GM03348 (cell line): ENCODE measurements at regions not wholly inside any gene's neighbourhood (a gene's known extent, or its start where the extent isn't known, plus 50 kb on each side); places are given as distances from the start of the nearest gene placed in this dataset.
"Not testable (repeated sequence)": the region's sequence is repeated elsewhere in the genome, so short reads cannot be mapped to it uniquely, and the experiment has no call there.

Source experiments
- DNase-seq: peaks from one replicate; pipeline ENCODE4 v3.0.0; 2012; ENCODE audit warnings: low spot score

GRCh38 chrX:84611843-84612636 is 109.8 kb upstream of the HDX start:
- DNase-seq, result no peak

- DNase-seq, result no peak
These were observed 132.0 kb upstream of the HDX start for GRCh38 chrX:84634201-84634782.

GRCh38 chrX:84666086-84666485 is 163.8 kb upstream of the HDX start:
- no peak for DNase-seq

GRCh38 chrX:84690228-84690627 is 188.0 kb upstream of the HDX start:
- no peak for DNase-seq

GRCh38 chrX:84709987-84710386 is 207.7 kb upstream of the HDX start:
- DNase-seq, result no peak

- no peak for DNase-seq
These were observed 208.4 kb upstream of the HDX start for GRCh38 chrX:84710611-84711010.

GRCh38 chrX:84712621-84713020 is 210.4 kb upstream of the HDX start:
- no peak for DNase-seq

GRCh38 chrX:84715315-84715714 is 213.1 kb upstream of the HDX start:
- DNase-seq, result no peak

- DNase-seq, result no peak
These were observed 215.1 kb upstream of the HDX start for GRCh38 chrX:84717343-84717742.

- DNase-seq, result no peak
These were observed 219.2 kb upstream of the HDX start for GRCh38 chrX:84721416-84721815.

- no peak for DNase-seq
These were observed 222.3 kb upstream of the HDX start for GRCh38 chrX:84724576-84724975.

GRCh38 chrX:84729408-84729807 is 227.2 kb upstream of the HDX start:
- no peak for DNase-seq

GRCh38 chrX:84729809-84730208 is 227.6 kb upstream of the HDX start:
- peak; percentile 45 for DNase-seq

- DNase-seq, result no peak
These were observed 232.8 kb upstream of the HDX start for GRCh38 chrX:84735025-84735424.

- DNase-seq, result peak; percentile 21
These were observed 235.2 kb upstream of the HDX start for GRCh38 chrX:84737471-84737871.

- DNase-seq, result no peak
These were observed 245.3 kb upstream of the HDX start for GRCh38 chrX:84747516-84747915.

GRCh38 chrX:84748965-84749656 is 246.9 kb upstream of the HDX start:
- DNase-seq, result no peak

GRCh38 chrX:84760560-84760959 is 243.1 kb upstream of the APOOL start:
- DNase-seq, result no peak

- DNase-seq, result no peak
These were observed 207.4 kb upstream of the APOOL start for GRCh38 chrX:84796321-84796720.

- DNase-seq, result no peak
These were observed 172.8 kb upstream of the APOOL start for GRCh38 chrX:84830836-84831235.

GRCh38 chrX:84846541-84846940 is 157.1 kb upstream of the APOOL start:
- not testable (repeated sequence) for DNase-seq

GRCh38 chrX:84851183-84851582 is 152.5 kb upstream of the APOOL start:
- not testable (repeated sequence) for DNase-seq

GRCh38 chrX:84856791-84857190 is 146.9 kb upstream of the APOOL start:
- not testable (repeated sequence) for DNase-seq
